RWPE2 (cell line): ENCODE measurements at regions not wholly inside any gene's neighbourhood (a gene's known extent, or its start where the extent isn't known, plus 50 kb on each side); places are given as distances from the start of the nearest gene placed in this dataset.

Experiments used
- ATAC-seq: fragments of 200-7000 bp; cut with Tn5 transposase; 3 replicates; pipeline ENCODE4 v1.9.1; 2021; ENCODE audit warnings: low read depth
- DNase-seq: peaks from one replicate; pipeline ENCODE4 v3.0.0-alpha.2; 2020; ENCODE audit warnings: low spot score
- H3K27ac ChIP-seq: fragments of 450-650 bp; 2 replicates; pipeline ENCODE4 v1.5.1; 2017; ENCODE audit warnings: mild to moderate bottlenecking; ENCODE audit not compliant: poor library complexity, severe bottlenecking
- H3K27me3 ChIP-seq: fragments of 250-450 bp; sonication (Bioruptor Pico); 2 replicates; pipeline ENCODE4 v1.5.1; 2021; ENCODE audit warnings: mild to moderate bottlenecking, moderate library complexity; ENCODE audit not compliant: insufficient read depth, poor library complexity, severe bottlenecking
- H3K36me3 ChIP-seq: fragments of 250-450 bp; sonication (Bioruptor Pico); 2 replicates; pipeline ENCODE4 v1.5.1; 2020; ENCODE audit warnings: low read depth, mild to moderate bottlenecking, moderate library complexity
- H3K4me1 ChIP-seq: fragments of 250-450 bp; sonication (Bioruptor Pico); 2 replicates; pipeline ENCODE4 v1.5.1; 2021; ENCODE audit warnings: mild to moderate bottlenecking, moderate library complexity; ENCODE audit not compliant: insufficient read depth, poor library complexity, severe bottlenecking
- H3K4me3 ChIP-seq: fragments of 250-450 bp; sonication (Bioruptor Pico); 2 replicates; pipeline ENCODE4 v1.5.1; 2021; ENCODE audit warnings: mild to moderate bottlenecking, moderate library complexity; ENCODE audit not compliant: severe bottlenecking
- H3K9me3 ChIP-seq: fragments of 250-450 bp; sonication (Bioruptor Pico); 2 replicates; pipeline ENCODE4 v1.5.1; 2021; ENCODE audit warnings: mild to moderate bottlenecking, moderate library complexity; ENCODE audit not compliant: severe bottlenecking
- TF ChIP-seq, protein P1 (sequence below): fragments of 450-650 bp; IDR thresholded peaks from one replicate; pipeline ENCODE4 v1.5.1; 2017; ENCODE audit warnings: mild to moderate bottlenecking, moderate library complexity; ENCODE audit not compliant: poor library complexity, severe bottlenecking

DNA sequence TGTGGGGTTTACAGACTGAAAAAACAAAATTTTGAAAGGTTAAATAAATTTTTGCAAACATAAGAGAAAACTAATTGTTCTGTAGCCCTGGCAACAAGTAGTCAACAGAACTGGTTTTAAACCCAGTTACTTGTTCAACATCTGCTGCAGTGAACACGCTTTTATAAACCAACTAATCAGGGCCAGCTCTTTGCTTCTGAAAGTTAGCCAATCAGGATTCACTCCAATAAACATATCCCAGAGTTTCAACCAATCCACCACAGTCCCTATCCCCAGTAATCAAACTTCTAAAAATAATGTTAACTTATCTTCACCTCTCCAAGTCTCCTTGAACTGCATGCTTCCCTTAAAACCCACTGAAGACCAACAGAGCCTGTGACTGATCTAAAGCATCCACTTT, 306.6 kb downstream of the CTH start:
- Histone ChIP-seq H3K36me3 (no peaks in the 10 kb centered on the region), H3K27me3 (no peaks in the 10 kb centered on the region), H3K9me3 (no peaks in the 10 kb centered on the region), H3K4me1 (no peaks in the 10 kb centered on the region), H3K4me3 (no peak overlapping the region), H3K27ac (no peak overlapping the region)
- ATAC-seq = no peak
- DNase-seq = no peak
- TF ChIP-seq, protein P1, sequence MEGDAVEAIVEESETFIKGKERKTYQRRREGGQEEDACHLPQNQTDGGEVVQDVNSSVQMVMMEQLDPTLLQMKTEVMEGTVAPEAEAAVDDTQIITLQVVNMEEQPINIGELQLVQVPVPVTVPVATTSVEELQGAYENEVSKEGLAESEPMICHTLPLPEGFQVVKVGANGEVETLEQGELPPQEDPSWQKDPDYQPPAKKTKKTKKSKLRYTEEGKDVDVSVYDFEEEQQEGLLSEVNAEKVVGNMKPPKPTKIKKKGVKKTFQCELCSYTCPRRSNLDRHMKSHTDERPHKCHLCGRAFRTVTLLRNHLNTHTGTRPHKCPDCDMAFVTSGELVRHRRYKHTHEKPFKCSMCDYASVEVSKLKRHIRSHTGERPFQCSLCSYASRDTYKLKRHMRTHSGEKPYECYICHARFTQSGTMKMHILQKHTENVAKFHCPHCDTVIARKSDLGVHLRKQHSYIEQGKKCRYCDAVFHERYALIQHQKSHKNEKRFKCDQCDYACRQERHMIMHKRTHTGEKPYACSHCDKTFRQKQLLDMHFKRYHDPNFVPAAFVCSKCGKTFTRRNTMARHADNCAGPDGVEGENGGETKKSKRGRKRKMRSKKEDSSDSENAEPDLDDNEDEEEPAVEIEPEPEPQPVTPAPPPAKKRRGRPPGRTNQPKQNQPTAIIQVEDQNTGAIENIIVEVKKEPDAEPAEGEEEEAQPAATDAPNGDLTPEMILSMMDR = no peak

DNA sequence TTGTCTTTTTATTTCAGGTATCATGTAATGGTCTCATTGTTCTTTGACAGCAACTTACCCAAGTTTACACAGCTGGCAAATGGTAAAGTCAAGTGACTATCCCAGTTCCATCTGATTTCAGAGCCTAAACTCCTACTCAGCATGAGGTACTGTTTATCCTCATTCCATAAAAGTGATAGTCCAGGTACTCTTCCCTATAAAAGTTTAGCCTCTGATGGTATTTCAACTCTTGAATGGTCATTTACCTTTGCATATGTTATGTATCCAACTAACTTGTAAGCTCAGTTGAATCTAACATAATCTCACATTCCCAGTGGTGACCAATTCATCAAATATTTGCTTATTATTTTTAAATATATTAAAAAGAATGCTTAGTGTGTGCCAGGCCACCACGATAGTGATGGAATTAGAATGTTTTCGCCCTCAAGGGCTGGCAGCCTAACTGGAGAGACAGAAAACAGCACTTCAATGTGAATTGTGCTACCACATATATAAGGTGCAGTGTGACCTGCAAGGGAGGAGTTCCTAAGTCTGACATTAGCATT, 307.1 kb downstream of the CTH start:
- no peak for DNase-seq
- Histone ChIP-seq H3K9me3 (no peaks in the 10 kb centered on the region), H3K27ac (no peak overlapping the region)

DNA sequence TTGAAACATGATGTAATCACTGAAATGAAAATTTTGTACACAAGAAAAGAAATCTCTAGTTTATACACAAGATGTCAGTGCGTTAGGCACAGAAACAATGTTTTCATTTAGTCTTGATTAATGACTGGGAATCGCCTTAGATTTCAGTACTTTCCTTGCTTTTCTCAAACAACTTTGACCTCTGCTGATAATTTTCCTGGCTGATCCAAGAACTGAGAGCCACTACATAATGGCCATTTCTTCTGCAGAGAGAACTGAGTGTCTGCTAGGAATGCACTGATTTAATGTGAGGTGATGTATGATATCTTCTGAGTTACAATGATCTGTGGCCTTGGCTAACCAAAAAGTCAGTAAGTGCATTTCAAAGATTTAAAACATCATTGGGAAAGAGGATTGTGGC, 308.1 kb downstream of the CTH start:
- Histone ChIP-seq H3K36me3 (no peaks in the 10 kb centered on the region), H3K27me3 (no peaks in the 10 kb centered on the region), H3K4me3 (no peak overlapping the region), H3K27ac (no peak overlapping the region), H3K9me3 (no peaks in the 10 kb centered on the region), H3K4me1 (no peaks in the 10 kb centered on the region)
- DNase-seq = no peak
- ATAC-seq = no peak
- TF ChIP-seq, protein P1 = no peak

More for the DNA sequence above, 307.1 kb downstream of the CTH start:
- Histone ChIP-seq H3K4me1 (no peaks in the 10 kb centered on the region), H3K4me3 (no peak overlapping the region), H3K27me3 (no peaks in the 10 kb centered on the region), H3K36me3 (no peaks in the 10 kb centered on the region)
- ATAC-seq = no peak
- TF ChIP-seq, protein P1 = no peak

DNA sequence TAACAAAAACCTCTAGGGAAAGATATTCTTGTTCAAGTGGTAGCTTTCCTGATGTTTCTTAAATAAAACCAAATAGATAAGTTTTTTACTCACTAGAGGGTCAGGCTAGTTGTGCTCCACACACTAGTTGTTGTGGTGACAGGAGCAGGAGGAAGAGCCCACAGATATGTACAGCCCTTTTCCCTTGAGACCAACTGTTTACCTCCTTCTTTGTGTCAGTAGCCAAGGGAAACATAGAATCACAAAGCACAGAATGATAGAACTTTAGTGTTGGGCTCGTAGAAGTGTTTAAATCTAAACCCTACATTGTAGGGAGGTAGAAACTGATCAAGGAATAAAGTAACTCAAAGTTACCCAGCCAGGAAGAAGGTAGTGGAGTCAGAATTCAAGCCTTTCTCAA, 309.0 kb downstream of the CTH start:
- ATAC-seq (no peak), DNase-seq (no peak)
- TF ChIP-seq, protein P1 = no peak
- H3K27ac ChIP-seq = no peak overlapping the region
- H3K36me3 ChIP-seq = no peaks in the 10 kb centered on the region
- no peak overlapping the region for H3K4me3 ChIP-seq
- H3K9me3 ChIP-seq = no peaks in the 10 kb centered on the region
- no peaks in the 10 kb centered on the region for H3K27me3 ChIP-seq
- H3K4me1 ChIP-seq = no peaks in the 10 kb centered on the region

DNA sequence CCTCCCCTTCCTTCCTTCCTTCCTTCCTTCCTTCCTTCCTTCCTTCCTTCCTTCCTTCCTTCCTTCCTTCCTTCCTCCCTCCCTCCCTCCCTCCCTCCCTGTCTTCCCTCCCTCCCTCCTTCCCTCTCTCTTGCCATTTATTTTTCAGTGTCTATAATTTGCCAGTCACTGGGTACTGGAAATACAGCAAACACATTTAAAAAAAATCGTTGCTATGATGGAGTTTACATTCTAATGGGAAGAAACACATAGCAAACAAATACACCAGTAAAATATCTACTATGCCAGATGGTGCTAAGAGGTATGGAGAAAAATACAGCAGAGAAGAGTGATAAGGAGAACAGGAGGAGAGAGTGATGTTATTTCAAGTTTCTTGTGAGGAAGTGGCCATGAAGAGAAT, 309.5 kb downstream of the CTH start:
- no peaks in the 10 kb centered on the region for H3K4me1 ChIP-seq
- no peak for ATAC-seq
- DNase-seq = no peak
- no peak overlapping the region for H3K4me3 ChIP-seq
- TF ChIP-seq, protein P1 = no peak
- no peaks in the 10 kb centered on the region for H3K36me3 ChIP-seq
- no peaks in the 10 kb centered on the region for H3K9me3 ChIP-seq
- no peaks in the 10 kb centered on the region for H3K27me3 ChIP-seq
- no peak overlapping the region for H3K27ac ChIP-seq
